GM21528 (cell line): ENCODE measurements at regions not wholly inside any gene's neighbourhood (a gene's known extent, or its start where the extent isn't known, plus 50 kb on each side); places are given as distances from the start of the nearest gene placed in this dataset.

ENCODE experiments used
- ATAC-seq: cut with Tn5 transposase; IDR thresholded peaks from one replicate; pipeline ENCODE4 v1.9.1; 2021; ENCODE audit warnings: mild to moderate bottlenecking, moderate library complexity; ENCODE audit not compliant: unreplicated experiment, low FRiP score

DNA sequence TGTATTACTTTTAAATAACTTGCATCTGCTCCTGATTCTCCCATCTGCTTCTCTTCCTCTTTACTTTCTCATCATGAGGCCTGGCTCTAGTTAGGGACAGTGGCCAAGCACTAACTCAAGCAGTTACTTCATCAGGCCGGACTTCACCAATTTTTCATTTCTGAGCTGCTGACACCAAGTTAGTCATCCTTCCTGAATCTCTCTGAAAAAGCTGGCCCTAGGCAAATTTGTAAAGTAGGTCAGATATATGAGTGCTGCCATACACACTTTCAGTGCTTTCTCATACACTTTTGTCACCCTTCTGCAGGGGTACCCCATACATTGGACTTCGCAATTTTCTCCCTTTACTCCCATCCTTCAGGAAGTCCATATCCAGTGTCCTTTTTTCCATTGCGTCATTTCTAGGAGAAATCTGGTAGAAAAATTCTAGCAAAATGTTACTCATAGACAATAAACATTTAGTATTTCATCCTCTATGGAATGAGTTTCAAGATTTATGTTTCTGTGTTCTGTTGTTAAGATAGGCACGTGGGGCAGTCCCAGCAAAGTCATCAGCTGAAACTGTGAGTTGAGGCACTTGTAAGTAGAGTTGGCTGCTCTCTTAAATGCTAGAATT is 276.8 kb upstream of the TMPO start:
- ATAC-seq: no peak

DNA sequence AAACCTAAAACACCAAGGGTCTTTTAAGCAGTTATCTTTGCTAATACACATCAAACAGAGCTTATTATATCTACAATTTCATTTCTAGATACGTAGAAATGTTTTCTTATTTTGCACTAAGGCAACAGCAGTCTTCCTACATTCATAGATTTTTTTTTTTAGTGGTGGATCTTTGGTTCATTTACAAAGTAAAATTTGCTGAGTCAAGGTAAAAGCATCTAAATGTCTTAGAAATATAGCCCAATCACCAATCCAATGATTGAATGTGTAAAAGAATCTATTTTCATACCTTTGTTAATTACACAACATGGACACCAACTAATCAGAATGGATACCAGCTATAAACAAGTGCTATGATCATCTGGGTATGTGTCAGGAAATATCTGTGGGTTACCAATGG is 272.2 kb upstream of the TMPO start:
- no peak for ATAC-seq

DNA sequence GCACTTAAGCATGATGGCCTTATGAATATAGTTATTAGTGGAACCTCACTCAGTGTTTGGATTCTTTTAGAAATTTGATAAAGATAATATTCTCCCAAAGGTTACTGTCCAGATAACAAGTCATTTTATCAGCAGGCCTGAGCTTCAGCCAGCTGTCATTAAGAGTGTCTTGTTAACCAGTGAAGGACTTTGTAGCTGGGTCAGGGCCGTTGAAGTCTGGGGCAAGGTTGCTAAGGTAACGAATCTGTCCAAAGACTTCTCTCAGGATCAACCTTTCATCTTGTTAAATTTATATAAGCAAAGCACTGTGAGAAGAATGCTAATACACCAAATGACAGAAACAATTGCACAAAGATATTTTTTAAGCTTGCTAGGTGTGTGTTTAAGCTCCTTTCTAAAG is 271.3 kb upstream of the TMPO start:
- ATAC-seq: no peak

DNA sequence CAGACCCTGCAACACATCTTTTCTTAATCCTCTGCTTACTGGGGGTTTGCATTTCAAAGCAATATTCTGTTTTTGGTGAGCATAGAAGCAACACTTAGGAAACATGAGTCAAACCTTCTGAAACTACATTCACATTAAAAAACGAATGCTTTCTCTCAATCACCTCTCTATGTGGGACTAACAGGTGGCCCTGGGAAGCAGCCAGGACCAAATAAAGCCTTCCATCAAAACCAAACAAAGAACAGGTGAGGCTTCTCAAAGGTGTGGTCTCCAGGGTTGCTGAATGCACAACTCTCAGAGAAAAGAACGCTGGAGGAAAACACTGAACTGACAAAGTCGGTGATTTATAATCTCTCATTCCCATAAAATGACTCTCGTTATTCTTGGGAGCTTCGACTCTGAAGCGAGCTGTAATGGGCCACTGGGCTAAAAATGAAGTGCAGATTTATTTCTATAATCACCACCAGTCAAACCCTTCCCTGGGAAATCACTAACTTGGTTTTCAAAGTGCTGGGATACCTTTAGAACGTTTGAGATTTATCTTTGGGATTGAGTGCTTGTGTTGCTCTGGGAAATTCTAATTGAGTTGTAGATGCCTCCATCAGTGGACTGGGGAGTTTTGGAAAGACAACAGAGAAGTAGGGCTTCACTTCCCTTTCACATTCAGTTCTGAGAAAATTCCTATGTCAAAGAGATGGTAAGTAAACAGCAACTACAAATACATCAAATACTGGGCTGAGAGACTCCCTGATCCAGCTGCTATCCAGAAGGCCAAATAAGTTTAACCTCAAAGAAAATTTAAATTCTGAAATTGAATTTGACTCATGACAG is 262.0 kb upstream of the TMPO start:
- no peak for ATAC-seq

DNA sequence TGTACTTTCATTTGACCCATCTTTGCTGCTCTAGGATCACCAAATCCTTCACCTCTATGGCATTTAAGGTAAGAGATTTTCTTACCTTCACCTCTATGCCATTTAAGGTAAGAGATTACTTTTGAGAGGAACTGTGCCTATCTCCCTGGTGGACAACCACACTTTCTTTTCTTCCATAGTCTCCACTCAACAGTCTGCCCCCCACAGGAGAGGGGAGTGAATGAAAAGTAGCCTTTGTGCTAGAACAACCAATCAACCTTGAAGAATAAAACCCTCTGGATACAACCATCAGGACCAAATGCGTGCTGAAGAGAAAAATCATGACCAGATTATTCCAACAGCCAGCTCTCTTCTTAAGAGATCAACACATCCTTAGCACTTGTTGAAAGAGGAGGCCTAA is 258.6 kb upstream of the TMPO start:
- no peak for ATAC-seq

DNA sequence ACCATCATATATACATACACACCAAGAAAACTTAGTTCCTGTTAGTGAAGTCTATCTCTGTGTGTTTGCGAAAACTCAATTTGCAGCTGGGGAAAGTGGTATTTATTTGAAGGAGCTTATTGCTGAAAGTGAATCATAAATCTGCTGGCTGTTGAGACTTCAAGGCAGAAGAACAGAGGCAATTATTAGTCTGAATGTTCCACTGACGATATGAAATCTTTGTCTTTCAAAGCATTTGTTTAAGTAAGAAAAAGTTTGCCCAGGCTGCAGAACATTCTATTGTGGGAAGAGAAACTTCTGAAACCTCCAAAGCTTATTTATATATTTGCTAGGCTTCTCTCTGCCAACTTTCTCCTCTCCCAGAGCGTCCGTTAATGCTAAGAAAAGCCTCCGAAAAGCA is 255.7 kb upstream of the TMPO start:
- no peak for ATAC-seq

DNA sequence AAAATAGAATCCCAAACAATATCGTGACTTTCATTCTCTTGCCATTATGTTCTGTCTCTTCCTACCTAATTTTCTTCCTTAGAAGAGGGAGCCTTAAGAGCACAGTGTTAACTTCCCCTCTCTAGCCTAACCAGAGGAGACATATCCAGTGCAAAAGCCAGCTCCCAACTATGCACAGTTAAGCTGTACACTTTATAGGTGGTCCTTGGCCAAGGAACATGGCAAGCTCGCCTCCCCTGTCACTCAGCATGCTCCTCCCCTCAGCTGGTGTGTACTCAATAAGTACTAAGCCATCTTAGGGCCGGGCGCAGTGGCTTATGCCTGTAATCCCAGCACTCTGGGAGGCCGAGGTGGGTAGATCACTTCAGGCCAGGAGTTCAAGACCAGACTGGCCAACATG is 255.1 kb upstream of the TMPO start:
- no peak for ATAC-seq

DNA sequence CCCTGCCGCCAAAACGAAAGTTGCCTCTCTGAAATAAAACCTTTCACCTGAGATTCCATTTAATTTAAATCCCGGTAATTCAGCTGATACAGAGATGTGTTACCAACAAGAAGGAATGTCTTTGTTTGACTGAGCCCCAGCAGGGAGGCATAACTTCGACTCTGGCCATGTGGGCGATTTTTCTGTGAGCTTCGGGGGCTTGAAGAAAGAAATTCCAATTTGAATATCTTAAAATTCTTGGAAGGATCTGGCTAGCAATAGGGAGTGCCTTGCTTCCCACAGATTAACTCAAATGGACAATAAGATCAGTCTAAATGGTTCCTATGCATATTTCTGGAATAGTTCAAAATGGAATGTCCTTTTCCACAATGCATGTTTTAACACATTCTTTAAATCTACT is 252.5 kb upstream of the TMPO start:
- ATAC-seq: no peak

DNA sequence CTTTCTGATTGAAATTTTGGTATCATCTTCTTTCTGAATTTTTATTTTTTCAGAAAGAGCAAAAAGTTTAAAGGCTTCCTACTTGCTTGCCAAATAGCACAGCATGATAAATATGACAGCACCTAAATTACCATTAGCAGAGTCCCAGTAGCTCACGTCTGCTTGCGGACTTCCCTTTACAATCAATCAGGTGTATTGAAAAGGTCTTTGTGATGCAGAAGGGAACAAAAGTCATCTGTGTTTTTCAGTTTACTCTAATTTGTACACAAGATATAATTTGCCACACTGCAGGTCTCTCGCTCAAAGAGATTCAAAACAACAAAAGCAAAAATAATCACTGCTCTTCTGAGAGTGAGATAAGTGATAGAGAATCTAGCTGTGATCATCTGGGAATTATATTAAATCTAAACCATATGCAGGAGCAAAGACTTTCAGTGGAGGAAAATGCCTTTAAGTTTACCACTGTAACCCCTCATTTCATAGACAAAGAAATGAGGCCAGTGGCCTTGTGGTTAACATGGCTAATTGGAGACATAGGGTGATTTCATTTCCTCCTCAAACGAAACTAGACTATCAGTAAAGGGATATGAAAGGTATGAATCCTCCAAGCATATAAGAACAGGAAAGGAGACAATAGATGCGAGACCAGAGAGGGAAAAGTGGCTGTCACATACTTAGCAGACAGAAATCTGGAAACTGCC is 240.8 kb upstream of the TMPO start:
- ATAC-seq: peak; percentile 100

DNA sequence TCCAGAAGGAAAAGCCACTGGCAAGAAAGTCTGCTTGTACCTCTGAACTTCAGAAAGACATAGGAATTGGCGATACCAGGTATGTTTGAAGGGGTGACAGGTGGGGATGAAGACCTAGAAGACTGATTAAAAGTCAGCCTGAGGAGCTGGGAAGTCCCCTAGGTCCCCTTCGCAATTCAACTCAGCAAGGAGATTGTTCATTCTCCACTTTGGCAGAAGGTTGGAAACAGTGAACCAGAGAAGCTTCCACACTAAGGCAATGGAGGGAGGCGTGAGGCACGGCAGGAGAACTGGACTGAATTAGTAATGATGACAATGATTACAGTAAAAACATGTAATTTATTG is 240.3 kb upstream of the TMPO start:
- peak; percentile 59 for ATAC-seq

DNA sequence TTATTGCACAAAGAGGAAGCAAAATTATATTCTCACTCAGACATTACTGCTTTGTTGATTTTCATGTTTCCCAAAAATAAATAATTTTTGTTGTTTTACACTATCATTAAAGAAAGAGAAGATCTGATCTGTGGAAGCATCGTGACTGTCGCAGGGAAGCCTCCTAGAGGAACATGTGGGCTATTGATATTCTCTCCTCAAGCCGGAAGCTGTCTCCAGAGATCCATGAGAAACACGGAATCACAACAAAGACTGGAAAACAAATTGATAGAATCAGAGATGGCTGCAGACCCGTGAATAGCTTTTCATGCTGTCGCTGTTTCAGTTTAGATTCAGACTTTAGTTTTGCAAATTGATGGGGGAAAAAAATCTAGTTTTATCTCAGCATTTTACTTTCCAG is 235.2 kb upstream of the TMPO start:
- no peak for ATAC-seq

DNA sequence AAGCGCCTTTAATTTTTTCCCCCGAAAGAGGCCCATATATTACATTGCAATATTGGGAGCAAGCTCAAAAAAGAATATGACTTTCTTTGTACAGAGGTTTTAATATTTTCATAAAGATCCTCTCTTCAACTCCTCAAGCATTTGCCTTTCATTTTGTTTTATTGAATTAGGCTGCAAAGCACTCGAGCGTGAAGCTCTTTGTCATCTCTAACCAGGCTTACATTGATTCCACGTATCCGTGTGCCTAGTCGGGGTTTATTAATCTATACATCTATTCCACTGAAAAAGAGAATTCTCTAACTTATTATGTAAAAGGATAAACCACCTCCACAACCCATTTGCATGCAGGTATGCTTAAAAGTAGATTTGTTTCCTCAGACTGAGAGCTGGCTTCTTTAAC is 234.8 kb upstream of the TMPO start:
- ATAC-seq: no peak

DNA sequence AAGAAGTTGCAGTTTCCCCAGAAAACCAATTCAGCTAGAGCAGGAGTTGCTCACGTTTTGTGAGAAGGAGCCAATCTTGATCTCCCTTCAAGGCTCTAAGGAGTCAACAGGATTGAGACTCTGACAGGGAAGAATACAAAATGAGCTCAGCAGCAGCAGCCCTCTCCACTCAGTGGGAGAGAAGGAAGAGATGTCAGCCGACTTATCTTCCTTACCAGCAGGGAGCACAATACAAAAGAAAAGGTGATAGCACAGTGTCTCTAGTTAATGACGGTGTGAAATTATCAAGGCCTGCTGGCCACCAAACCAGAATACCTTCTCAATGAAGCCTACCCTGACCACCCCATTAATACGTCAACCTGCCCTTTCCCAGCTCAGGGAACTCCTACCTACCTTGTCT is 223.6 kb upstream of the TMPO start:
- ATAC-seq: no peak

DNA sequence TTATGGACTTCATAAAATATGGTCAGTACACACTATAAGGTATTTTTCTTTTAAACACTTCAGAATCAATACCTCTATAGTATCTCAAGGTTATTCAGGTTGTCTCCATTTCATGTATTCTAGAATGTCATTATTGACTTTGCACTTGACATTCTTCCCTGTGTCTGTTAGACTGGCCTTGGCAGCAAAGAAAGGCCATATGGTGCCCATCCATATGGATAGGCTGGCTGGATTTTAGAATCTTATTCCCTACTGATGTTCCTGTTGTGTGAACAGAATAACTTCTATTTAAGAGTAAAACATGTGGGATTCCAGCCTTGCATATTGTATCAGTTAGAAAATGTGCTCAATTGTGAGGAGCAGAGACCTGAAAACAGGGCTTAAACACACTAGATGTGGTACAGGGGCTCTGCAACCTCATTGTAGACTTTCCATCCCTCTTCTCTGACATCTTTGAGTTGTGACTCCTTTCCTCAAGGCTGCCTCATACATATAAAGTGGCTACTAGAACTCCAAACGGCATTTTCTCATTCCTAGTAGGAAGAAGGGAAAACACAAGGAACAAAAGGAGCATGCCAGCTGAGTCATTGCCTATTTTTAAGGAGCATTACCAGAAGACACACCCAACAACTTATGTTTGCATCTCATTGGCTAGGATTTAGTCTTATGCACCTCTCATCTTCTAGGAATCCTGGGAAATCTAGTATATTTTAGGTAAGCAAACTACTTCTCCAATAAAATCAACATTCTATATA is 221.2 kb upstream of the TMPO start:
- ATAC-seq: no peak

DNA sequence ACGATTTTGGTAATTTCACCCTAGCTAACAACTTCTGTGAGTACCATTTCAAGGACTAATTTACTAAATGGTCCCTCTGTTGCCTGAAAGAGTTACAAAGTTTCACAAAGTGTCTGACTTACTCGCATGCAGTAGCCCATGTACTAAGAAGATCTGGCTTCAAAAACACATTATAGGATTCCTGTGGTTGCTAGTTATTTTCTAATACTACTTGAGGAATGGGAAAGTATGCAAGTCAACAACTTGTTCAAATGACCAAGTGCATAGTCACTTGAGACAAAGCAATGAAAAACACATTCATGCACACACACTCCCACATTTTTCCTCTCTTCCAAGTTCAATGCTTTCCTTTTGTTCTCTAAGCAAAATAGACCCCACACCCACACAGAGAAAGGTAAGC is 219.7 kb upstream of the TMPO start:
- no peak for ATAC-seq

DNA sequence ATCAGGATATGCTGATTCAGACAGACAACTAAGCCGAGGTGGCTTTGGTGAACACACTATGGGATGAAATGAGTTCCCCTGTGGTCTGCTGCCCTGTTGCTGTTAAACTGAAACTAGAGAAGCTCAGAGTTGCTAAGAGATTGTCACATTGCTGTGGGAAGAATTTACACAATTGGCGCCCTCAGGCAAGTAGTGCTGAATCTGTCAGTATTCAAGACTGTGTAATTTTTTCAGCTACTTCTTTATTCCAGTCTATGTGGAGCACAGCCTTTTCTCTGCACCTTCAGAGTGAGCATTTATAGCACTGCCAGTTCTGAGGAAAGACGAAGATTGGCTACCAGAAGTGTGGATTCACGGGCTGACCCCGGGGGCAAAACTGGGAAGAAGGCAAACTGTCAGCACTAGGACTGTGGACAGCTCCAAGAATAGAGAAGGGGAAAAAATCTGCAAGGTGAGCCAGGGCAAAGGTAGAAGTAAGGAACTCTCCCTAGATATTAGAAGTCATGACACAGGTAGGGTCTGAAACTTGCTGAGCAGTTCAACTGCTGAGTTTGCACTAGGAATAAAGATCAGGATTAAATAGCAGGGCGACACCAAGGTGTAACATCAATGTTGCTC is 218.8 kb upstream of the TMPO start:
- ATAC-seq: no peak

DNA sequence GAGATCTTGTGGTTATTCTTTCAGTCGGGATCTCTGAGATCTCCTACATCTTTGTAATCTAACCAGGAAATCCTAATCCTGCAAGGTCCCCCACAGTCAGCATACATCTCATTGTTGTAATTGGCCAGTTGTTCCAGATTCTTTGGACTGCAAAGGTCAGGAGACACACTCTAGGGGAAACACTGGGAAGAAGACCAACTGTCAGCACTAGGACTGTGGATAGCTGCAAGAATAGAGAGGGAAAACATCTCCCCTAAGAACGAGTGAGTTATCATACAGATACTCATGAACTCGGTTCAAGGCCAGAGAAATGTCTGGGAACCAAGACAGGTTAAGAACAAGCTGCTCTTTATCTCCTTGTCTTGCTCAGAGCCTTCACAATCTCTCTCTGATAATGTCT is 217.9 kb upstream of the TMPO start:
- no peak for ATAC-seq

DNA sequence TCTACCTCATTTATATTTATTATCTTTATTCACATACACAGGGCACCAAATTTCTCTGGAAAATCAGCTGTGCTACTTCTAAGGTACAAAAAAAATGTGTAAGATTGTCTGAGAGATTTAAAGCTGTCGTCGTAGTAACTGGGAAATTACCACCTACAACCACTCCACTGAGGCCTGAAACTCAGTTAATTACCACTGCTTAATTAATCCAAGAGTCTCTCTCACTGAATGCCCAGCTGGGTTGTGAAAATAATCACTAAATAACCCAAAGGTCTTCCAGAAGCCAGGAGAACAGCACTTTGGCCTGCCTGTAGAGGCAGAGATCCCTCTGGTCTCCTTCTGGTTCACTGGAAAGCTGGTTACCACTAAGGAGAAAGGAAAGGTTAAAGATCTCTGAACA is 207.2 kb upstream of the TMPO start:
- no peak for ATAC-seq

DNA sequence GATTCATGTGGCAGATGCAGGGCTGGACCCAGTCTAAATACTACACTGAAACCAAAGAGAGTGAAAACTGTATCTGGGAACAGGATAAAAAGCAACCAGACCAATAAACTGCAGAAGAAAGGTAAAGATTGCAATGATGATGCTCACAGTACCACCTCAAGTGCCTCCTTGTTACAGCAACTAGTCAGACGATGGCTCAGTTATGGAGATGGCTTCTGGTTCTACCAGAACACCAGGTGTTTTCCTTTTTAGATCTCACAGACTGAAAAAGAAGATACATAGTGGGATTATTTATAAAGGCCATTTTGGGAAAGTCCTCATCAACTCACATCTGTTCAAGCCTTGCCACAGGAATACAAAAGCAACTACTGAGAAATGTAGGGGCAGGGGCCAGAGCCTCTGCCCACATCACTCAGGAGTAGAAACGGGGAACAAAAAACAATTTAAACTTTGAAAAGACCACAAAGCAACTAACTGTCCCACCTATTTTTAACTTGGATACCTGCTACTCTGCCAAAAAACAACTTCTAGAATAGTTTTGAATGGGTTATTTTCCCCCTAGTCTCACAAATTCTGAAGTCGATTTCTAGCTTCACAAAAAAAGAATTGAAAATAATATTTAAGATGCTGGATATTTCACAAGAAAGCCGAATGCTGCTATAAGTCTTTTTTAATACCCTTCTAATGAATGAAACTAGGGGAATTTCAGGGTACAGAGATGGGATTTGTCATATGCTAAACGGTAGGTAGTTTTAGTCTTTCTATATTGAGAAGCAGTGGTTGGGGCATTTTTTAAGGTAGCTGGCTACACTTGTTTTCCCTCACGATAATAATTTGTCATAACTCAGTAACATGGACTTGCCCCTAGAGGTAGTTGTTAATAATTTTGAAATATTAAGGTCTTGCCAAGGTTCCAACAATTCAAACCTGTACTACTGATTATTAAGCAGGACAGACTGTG is 197.2 kb upstream of the TMPO start:
- no peak for ATAC-seq
